ENCODE measurements at regions not wholly inside any gene's neighbourhood (a gene's known extent, or its start where the extent isn't known, plus 50 kb on each side); places are given as distances from the start of the nearest gene placed in this dataset.

DNA sequence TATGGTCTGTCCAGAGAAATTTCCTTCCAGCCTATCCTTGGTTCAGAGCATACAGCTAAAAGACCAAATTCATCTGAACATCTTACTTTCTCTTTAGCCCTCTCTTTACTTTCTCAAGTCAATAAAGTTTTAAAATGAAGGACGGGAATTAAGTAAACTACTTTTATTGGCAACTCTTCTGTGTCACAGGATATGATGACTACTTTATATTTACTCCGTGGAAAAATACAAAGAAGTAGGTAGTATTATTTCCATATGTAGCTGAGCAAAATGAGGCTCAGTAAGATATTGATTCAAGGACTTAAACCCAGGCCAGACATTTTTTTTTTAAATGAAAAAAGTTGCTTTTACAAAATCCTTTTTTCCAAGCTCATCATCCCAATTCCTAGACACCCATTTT is 151.2 kb upstream of the DPYD start:
- no peak for DNase-seq (ENCODE audit: extremely low read depth in 1 of 11, low read depth in 9 of 11, low spot score in 4 of 11)

DNA sequence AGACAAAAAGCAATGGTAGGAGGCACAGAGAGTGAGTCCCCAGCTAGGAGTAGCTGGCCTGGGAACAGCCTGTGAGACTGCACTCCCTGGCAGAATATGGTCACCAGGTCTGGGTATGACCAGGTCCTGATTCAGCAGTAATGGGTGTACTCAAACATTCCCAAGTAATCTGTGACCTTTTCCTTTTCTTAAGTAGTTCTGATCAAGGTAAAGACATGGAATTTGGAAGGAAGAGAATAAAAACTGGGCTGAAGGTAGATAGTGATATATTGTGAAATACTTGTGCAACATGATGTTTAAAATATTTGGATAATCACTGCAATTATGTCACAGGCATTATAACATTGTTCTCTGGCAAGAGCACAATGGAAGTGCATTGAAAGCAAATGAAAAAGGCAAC is 147.2 kb upstream of the DPYD start:
- no peak for DNase-seq (ENCODE audit: extremely low read depth in 1 of 11, low read depth in 9 of 11, low spot score in 4 of 11)

DNA sequence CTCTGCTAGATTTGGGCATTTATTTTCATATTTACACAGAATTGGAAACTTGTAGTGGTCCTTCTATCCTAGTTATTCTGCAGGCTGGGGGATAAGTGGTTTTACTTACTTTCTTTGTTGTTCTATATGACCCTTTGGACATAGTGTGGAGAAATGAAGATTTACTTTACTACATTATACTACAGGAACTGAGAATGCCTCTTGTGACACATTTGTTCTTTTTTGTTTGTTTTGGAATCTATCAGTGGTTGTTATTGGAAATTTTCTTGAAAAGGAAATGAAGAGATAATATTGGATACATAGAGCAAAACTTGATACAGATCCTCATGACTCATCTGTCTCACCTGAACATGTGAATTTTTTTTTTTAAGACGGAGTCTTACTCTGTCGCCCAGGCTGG is 146.1 kb upstream of the DPYD start:
- DNase-seq (ENCODE audit: extremely low read depth in 1 of 11, low read depth in 9 of 11, low spot score in 4 of 11), result no peak

DNA sequence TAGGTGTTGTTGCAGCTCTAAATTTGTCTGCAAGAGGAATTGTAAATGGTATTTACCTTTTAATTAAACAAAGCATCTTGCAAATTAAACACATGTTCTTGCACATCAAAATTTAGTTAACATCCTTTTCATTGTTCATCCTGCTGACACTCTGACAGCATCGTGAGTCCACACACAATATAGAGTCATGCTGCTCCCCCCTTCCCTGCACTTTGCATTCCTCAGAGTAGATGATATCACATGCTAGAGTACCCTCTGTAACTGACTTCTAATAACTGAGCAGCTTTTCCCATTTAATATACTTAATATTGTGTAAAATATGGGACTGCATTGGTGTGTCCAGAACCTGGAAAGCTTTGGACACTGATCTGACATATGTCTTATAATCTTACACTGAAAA is 138.8 kb upstream of the DPYD start:
- DNase-seq (ENCODE audit: extremely low read depth in 1 of 11, low read depth in 9 of 11, low spot score in 4 of 11), result no peak

DNA sequence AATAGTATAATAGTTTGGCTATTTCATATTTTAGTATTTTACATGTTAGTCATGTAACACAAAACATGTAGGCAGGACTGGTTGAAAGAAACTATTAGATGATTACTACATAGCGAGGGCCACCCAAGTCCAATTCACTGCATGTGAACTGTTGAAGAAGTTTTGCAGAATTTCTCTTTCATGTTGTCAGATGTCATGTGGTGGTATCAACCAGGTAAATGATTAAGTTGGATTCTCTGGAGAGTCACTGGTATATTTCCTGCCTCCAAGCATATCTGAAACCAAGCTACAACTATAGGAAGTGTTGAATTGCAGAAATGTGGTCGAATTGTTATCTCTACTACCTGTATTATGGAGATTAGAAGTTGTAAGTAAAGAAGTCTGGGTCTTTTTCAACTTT is 137.8 kb upstream of the DPYD start:
- DNase-seq (ENCODE audit: extremely low read depth in 1 of 11, low read depth in 9 of 11, low spot score in 4 of 11), result no peak

DNA sequence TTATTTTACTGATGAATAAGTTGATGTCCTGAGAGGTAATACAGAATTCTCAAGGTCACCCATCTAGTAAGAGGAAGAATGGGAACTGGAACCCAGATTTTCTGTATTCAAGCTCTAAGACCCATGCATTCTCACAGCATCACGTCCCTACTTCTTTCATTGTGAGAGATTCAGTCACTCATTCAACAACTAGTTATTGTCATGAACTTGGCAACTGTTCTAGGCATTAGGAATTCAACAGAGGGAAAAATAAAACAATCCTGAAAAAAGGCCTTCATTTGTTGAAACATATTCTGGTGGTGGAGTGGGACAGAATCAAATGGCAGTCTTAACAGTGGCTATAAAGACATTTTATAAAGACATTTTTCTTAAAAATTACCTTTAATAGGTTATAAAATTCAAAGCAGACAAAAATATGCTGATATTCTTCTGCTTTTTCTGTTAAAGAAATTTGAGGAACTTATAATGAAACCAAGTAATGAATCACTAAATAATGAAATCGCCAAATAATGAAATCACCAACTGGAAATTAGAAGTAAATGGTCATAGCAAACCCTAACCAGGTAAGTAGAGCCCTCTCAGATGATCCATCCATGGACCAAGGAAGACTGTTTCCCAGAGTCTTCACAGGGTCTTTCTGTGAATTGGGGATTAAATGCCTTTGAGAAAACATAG is 136.5 kb upstream of the DPYD start:
- no peak for DNase-seq (ENCODE audit: extremely low read depth in 1 of 11, low read depth in 9 of 11, low spot score in 4 of 11)

DNA sequence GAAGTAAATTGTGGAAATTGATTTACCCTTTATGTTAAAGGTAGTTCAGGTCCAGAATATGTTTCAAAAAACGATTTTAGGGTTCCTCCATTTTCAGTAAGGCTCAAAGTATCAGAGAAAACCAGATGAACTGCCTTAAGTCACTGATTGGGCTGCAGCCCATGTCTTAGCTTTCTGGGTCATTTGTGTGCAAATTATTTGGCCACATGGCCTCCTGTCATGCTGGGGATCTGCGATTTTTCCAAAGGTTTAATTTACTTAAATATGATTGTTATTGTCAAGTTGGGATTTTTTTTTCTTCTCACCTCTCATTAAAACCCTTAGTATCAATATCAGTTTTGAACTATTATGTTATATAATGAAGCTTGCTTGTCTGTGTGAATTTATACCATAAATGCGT is 135.9 kb upstream of the DPYD start:
- no peak for DNase-seq (ENCODE audit: extremely low read depth in 1 of 11, low read depth in 9 of 11, low spot score in 4 of 11)

DNA sequence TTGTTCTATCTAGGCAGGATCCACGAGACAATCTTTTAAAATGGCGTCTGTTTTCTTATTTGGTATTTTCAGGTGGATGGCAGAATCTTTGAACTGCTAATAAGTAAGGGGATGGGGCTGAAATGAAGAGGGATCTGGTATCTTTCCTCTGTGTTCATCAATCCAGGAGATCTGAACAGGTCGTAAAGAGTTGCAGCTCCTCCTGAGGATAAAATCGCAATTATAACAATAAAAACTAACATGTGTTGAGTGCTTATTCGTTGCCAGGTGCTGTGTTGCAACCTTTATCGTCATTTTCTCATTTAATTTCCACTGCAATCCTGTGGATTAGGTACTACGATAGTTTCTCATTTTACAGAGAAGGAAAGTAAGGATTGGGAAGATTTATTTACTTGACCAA is 134.6 kb upstream of the DPYD start:
- no peak for DNase-seq (ENCODE audit: extremely low read depth in 1 of 11, low read depth in 9 of 11, low spot score in 4 of 11)

DNA sequence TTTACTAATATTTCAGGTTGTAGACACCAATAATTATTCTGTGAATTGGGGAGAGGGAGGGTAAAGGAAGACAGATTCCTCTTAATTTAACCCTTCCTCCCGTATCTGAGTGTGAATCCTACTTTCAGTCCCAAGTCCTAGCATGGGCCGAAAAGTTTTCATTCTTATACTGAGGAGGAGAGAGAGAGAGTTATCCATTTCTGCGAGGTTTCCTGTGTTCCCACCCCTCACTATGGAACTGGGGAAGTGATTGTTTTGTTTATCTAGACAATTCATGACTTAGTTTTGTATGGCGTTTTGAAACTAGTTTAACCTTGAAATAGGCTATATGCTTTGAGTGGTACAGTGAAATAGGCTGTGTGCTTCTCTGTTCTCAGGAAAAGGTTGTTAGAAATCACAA is 134.0 kb upstream of the DPYD start:
- DNase-seq (ENCODE audit: extremely low read depth in 1 of 11, low read depth in 9 of 11, low spot score in 4 of 11), result no peak

DNA sequence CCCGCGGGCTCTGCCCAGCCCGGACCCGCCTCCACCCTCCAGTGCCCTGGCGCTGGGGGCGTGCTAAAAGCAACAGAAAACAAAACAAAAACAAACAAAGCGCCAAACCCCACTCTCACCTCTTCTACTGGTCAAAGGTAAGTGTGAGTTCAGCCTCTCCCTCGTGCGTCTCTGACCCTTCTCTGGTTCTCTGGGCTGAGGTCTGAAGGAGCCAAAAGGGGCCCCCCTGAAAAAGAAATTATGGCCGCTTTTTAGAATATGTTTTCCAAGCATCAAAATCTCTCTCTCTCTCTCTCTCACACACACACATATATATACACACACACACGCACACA is 133.5 kb upstream of the DPYD start:
- DNase-seq (ENCODE audit: extremely low read depth in 1 of 11, low read depth in 9 of 11, low spot score in 4 of 11), result no peak

DNA sequence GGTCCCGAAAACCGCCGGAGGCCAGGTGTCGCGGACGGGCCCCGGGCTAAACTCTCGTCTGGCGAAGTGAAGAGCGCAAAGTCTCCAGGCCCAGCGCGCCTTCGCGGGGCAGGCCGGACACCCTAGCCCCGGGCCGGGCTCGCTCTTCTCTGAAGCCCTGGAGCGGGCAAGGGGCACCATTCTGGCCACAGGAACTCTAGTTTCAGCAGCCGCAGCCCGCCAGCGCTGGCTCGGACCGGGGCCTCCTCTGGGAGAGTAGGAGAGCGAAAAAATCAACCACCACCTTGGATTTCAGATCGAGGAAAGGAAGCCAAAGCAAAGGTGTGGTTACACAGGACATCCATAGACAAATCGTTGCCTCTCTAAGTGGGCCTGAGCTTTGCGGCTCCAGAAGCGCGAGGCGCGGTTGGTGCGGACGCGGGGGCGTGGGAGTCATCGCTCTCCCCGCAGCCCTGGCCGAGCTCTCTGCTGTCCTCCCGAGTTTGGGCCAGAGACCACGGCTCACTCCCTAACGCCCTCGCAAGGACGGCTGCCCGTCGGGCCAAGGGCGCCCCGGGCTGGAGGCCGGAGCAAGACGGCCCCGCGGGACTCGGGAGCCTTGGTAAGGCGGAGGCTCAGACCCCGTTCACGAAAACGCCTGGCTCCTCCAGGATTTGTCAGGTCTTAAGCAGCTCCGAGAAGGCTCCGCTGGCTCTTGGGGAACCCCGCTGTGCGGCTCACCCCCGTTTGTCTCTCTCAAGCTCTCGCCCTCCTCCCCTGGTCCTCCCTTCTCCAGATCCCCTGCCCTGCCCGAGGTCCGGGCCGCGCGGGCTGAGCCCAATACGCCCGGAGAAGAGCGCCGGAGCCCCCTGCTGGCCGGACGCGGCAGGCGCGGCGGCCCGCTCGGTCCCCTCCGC is 132.9 kb upstream of the DPYD start:
- peak in 9 of 11 donors; percentile 13 to 61 (median 46) for DNase-seq (ENCODE audit: extremely low read depth in 1 of 11, low read depth in 9 of 11, low spot score in 4 of 11)

DNA sequence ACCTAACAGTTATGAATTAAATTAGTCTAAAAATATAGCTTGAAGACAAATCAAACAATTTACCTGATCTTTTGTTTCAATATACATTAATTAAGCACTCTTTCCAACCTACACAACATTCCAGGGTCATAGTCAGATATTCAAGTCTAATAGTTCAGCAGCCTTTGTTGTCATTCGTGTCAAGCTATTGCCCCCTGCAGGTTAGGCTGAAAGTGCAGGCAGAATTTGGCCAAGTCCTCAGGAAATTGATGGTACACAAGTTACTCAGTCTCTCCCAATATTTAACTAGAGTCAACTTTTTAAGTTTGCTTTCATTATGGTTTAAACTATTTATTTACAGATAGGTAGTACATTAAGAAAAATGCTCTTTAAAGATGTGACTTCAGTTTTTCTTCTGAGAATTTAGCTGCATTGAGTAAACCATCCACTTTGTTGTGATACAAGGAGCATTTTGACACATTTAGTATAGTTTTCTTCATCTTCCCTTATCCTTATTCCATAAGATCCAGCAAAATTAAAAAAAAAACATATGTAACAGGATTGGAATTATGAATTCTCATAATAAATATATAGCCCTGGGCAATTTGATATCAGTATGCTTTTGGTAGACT is 130.3 kb upstream of the DPYD start:
- peak in 10 of 11 donors; percentile 38 to 65 (median 48) for DNase-seq (ENCODE audit: extremely low read depth in 1 of 11, low read depth in 9 of 11, low spot score in 4 of 11)

DNA sequence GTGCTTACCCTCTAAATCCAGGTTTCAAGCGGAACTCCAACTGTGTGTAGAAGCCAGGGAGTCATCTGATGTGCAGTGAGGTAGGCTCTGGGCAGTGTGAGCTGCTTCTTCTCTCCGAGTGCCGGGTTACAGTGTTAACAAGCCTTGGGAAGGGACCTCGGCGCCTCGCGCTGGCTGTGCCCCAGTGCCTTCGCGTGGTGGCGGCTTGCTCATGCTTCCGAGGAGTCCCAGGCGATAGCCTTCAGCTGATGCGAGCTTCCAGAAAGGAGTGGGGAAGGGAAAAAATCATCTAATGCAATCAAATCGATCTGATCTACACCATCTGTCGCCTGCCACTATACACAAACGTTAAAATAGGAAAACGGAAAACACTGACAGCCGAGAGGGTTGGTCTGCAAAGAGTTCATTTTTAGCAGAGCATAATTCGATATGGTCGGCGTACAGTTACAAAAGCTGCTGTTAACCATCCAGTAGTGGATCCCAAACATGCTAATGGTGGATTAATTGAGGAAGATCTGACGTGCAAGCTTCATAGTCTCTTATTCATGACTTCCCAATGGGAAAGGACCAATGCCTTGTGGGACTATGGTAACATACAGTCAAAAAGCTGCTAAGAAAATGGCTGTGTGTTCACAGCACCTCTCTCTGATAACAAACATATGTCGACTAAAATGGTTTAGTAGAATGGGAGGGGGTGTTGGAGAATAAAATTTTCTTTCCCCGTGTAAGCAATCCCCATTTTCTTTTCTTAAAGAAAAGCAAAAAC is 128.7 kb upstream of the DPYD start:
- no peak for DNase-seq (ENCODE audit: extremely low read depth in 1 of 11, low read depth in 9 of 11, low spot score in 4 of 11)

DNA sequence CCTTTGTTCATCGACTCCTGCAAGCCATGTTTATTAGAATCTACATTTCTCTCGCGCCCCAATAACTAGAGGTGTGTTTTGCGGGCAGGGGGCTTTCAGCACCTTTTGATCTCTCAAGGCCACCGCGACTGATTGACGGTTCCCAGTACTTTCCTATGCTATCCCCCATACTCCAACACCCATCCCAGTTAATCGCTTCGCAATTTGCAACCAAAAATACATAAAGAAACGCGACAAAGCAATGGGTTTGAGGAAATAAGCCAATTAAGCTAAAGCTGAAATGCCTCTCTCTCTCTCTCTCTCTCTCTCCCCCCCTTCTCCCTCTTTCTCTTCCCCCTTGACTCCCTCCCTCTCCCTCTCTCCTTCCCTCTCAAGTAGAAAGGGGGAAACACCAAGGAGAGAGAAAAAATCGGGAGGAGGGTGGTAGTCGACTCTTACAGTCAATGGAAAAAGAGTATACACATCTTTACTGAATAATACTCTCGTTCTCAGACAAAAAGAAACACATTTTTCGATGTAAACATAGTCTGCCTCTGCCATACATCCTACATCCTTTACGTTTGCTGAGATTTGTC is 128.0 kb upstream of the DPYD start:
- no peak for DNase-seq (ENCODE audit: extremely low read depth in 1 of 11, low read depth in 9 of 11, low spot score in 4 of 11)

DNA sequence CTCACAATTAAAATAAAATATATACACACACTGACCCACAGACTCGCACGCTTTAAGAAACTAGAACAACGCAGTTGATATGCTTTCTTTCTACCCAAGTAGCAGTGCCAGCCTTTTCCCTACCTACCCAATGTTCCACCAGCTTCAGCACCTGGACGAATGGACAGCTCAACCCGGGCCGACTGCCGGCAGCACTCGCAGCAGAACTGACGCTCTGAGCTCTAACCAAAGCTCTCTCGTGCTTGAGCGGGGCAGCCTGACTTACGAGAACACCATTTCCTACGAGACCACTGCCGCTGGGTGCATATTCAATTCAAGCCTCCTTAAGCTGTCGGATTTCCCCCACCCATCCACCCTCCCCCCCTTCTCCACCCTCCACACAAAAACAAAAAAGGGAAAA is 127.4 kb upstream of the DPYD start:
- DNase-seq (ENCODE audit: extremely low read depth in 1 of 11, low read depth in 9 of 11, low spot score in 4 of 11), result peak in 10 of 11 donors; percentile 64 to 88 (median 80)

DNA sequence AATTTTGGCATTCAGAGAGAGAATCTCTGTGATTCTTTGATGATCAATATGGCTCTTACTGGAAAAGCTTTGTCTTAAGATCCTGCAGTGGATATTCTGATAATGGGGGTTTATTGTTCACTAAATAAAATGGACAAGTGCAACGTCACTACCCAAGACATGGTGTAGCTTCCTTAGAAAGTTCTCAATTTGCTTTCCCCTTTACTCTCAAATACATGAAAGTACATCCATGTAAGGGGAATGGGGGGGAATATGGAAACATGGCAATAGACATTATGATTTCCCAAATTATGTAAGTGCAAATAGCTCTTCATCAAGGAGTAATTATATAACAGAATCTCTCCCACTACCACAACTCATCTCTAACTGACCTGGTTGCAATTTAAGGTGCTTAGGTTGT is 126.3 kb upstream of the DPYD start:
- no peak for DNase-seq (ENCODE audit: extremely low read depth in 1 of 11, low read depth in 9 of 11, low spot score in 4 of 11)

DNA sequence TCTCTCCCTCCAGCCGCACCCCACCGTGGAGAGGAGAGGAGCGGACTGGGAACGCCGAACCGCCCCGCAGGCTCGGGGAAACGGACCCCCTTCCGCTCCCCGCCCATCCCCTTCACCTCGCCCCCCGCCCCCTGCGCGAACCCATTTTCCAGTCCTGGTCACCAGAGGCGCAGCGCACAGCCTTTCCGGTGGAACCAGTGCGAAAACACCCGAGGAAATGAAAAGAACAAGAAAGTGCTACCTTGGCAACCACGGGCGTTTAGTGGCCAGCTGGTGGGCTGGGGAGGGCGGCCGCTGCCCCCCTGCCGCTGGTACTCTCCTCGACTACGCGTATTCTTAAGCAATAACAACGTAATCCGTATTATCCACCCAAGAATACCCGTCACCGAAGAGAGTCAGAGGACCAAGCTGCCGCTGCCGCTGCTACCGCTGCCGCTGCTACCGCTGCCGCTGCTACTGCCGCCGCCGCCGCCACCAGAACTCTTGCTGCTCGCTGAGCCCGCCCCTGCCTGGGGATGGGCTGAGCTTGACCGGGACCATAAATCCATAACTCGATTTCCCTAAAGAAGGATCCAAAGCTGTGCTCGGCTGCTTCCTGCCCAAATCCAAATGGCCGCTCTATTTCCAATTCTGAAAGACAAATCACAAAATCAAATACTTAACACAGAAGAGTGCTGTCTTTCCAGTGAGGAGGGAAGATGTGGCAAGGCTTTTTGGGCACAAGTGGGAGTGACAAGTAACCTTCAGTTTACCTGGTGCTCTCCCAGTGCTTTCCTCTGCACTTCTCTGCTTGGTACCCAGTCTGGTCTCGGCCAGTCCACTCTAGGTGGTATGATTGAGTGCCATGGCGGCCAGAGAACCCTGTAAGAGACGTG is 125.2 kb upstream of the DPYD start:
- no peak for DNase-seq (ENCODE audit: extremely low read depth in 1 of 11, low read depth in 9 of 11, low spot score in 4 of 11)

DNA sequence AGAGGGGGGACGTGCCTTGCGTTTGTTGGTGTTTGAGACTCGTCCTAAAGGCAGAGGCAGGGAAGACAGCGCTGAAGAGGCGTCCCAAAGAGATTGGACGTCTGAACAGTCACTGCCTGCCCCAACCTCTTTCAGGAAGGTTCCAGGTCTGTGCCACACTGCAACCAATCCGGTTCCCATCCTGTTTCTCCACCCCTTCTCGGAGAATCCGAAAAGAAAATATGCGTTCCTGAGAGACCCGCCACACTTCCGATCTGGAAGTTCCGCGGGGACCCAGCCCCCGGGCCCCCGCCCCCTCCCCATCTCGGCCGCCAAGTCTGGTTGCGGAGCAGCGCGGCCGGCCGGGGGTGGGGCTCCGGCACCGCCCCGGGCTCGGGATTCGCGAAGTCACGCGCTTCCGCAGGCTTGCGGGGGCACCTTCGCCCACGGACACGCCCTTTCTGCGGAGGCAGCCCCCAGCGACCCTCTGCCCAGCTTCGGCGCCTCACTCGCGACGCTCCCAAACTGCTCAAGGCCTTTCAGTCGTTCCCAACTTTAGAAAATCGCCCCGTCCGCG is 124.5 kb upstream of the DPYD start:
- DNase-seq (ENCODE audit: extremely low read depth in 1 of 11, low read depth in 9 of 11, low spot score in 4 of 11), result no peak
